Heart left ventricle (tissue), 16 donors: ENCODE measurements at regions not wholly inside any gene's neighbourhood (a gene's known extent, or its start where the extent isn't known, plus 50 kb on each side); places are given as distances from the start of the nearest gene placed in this dataset.

Experiments
- ATAC-seq, 4 donors: fragments of 200-7000 bp; cut with Tn5 transposase; one replicate each; pipeline ENCODE4 v1.9.1; 2020 to 2022; ENCODE audit warnings: moderate library complexity in 4 of 4, mild to moderate bottlenecking in 3 of 4, moderate number of reproducible peaks in 1 of 4
- DNase-seq, 5 donors: peaks; one replicate each; pipeline ENCODE4 v3.0.0-alpha.2; 2020
- H3K27ac ChIP-seq, 12 donors: fragments of 200-600 bp; sonication (generic) in 4 of 12; one replicate each; pipeline versions ENCODE4 v1.5.0 to v1.8.0; 2016 to 2022; ENCODE audit warnings: mild to moderate bottlenecking in 2 of 12
- H3K27me3 ChIP-seq, 9 donors: fragments of 200-600 bp; sonication (generic) in 2 of 9; one replicate each; pipeline versions ENCODE4 v1.5.1 to v1.8.0; 2016 to 2022; ENCODE audit warnings: mild to moderate bottlenecking in 3 of 9
- H3K36me3 ChIP-seq, 9 donors: fragments of 200-600 bp; sonication (generic) in 2 of 9; one replicate each; pipeline versions ENCODE4 v1.5.0 to v1.8.0; 2018 to 2022; ENCODE audit warnings: mild to moderate bottlenecking in 2 of 9
- H3K4me1 ChIP-seq, 12 donors: fragments of 200-600 bp; sonication (generic) in 4 of 12; one replicate each; pipeline versions ENCODE4 v1.5.0 to v1.8.0; 2016 to 2022; ENCODE audit warnings: mild to moderate bottlenecking in 3 of 12
- H3K4me3 ChIP-seq, 12 donors: fragments of 200-600 bp; sonication (generic) in 4 of 12; one replicate each; pipeline versions ENCODE4 v1.5.0 to v1.8.0; 2017 to 2022; ENCODE audit warnings: mild to moderate bottlenecking in 9 of 12, moderate library complexity in 4 of 12
- H3K9me3 ChIP-seq, 12 donors: fragments of 200-600 bp; sonication (generic) in 4 of 12; one replicate each; pipeline versions ENCODE4 v1.5.0 to v1.8.0; 2016 to 2022; ENCODE audit warnings: mild to moderate bottlenecking in 1 of 12
- CTCF ChIP-seq, 12 donors: fragments of 200-600 bp; sonication (generic) in 4 of 12; IDR thresholded peaks; one replicate each; pipeline versions ENCODE4 v1.5.0 to v1.8.0; 2018 to 2022; ENCODE audit warnings: antibody characterized with exemption in 12 of 12, mild to moderate bottlenecking in 5 of 12
- POLR2A ChIP-seq, 2 donors: fragments of 450-650 bp; IDR thresholded peaks; one replicate each; pipeline ENCODE4 v1.6.1; 2017; ENCODE audit warnings: antibody characterized with exemption in 2 of 2, mild to moderate bottlenecking in 2 of 2, moderate library complexity in 2 of 2
- WGBS, 4 donors: extraction: QIAGEN DNeasy Blood & Tissue Kit in 2 of 4; methylation state at CpG; one replicate each; pipeline versions ENCODE4 v1.1.5 to v1.1.7; 2013 to 2018; 5-methylcytosine and 5-hydroxymethylcytosine counted together
- intact Hi-C, 10 donors: fragments of 100-400 bp; cut with DNase I; formaldehyde crosslinking; loops; one replicate each; pipeline versions ENCODE4 v1.11.1 to v1.14.2; 2022
- donor health status: ischemic (EF 13 %, LVEDD 7.1; RV severe dilation, severe dysfunction).
- donor health status: healthy with polysubstance abuse.
- donor health status: DM: no; HTN: yes; CAD: no.
- donor health status: DM: no; HTN: no; CAD: no.
- donor health status: ischemic (EF 25% LVEDD 6.9; RV normal size, moderate dysfunction).
- donor health status: ischemic (EF 25% LVEDD 5.7; RV mildly dilated, moderate dysfunction).
- donor health status: healthy.
- donor health status: DM: yes; HTN: yes; CAD: no.
- donor health status: ischemic (EF 35%, LVEDD 5.7; RV mildly dilated, moderate dysfunction).
- donor health status: nonischemic (EF 11% LVEDD 7.7; RV severe dilation, severe dysfunction).
- donor health status: DM: yes; HTN: yes; CAD: no.
- donor health status: PGD.
- donor health status: ischemic (EF 29% LVEDD 5.4; RV normal size, mild dysfunction).
- donor health status: nonischemic (EF 23%, LVEDD 6.1; RV moderate dilation, normal function).

GRCh38 chr3:72476139-72476483 is 372.1 kb downstream of the SHQ1 start:
- DNase-seq, result no peak
- Histone ChIP-seq H3K36me3 (no peaks in the 10 kb centered on the region), H3K4me3 (no peak overlapping the region), H3K4me1 (peaks cover 0 to 4% (median 0%) of the 10 kb centered on the region in 12 donors), H3K27me3 (no peaks in the 10 kb centered on the region), H3K27ac (no peak overlapping the region), H3K9me3 (no peaks in the 10 kb centered on the region)
- intact Hi-C loops, result no loop called here
- no peak for ATAC-seq
- TF ChIP-seq CTCF (IDR thresholded peaks at IDR 0.05) (no peak), POLR2A (IDR thresholded peaks at IDR 0.05) (no peak)

DNA sequence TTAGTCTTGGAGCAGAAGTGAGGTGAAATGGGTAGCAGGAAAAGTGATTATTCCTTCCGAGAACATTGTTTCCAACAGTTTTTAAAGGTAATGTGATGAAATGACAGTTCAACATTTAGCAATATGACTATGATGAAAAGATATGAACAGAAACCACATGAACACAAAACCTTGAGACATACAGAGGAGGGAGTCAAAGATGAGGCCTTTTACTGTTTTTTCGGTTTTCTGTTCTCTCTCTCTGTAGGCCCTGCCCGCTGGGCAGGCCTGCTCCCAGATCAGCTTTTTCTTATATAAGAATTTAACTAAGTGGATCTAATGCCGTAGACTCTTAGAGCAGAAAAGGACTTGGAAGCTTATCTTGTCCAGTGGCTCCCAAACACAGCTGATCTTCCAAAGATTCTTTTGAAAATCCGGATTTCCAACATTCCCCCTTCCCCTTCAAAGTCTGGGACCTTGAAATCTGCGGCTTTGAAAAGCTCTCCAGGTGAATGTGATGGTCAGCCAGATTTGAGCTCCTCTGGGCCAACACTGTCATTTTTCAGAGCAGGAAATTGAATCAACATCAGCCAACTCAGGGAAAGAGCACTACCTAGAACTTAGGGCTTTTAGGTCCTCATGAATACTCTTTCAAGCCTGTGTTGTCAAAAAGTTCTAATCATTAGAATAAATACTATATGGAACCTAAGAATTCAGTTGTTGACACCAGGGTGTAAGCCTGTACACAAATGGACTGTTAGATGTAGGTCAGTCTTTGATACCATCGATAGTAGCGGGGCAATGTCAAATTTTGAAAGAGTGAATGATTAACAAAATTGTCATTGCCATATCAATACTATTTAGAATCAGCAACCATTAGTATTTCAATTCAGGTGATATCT is 372.7 kb downstream of the SHQ1 start:
- no peaks in the 10 kb centered on the region for H3K27me3 ChIP-seq
- 85 to 93% (median 88%) methylated on average over 8 of the region's 8 CpGs for WGBS, 4 donors
- H3K4me3 ChIP-seq, result no peak overlapping the region
- H3K9me3 ChIP-seq, result no peaks in the 10 kb centered on the region
- DNase-seq, result no peak
- intact Hi-C loops, result no loop called here
- H3K4me1 ChIP-seq, result peaks cover 0 to 4% (median 0%) of the 10 kb centered on the region in 12 donors
- TF ChIP-seq CTCF (IDR thresholded peaks at IDR 0.05), result no peak
- no peaks in the 10 kb centered on the region for H3K36me3 ChIP-seq
- no peak for ATAC-seq
- H3K27ac ChIP-seq, result no peak overlapping the region

- TF ChIP-seq CTCF (IDR thresholded peaks at IDR 0.05), result no peak
- ATAC-seq, result no peak
Measured at GRCh38 chr3:72474775-72475174, 373.5 kb downstream of the SHQ1 start.

GRCh38 chr3:72473156-72473555 is 375.1 kb downstream of the SHQ1 start:
- ATAC-seq (no peak), DNase-seq (no peak)
- H3K4me3 ChIP-seq, result no peak overlapping the region
- no peaks in the 10 kb centered on the region for H3K9me3 ChIP-seq
- intact Hi-C loops, result no loop called here
- no peak overlapping the region for H3K27ac ChIP-seq
- H3K36me3 ChIP-seq, result no peaks in the 10 kb centered on the region
- 74 to 86% (median 75%) methylated on average over 5 of the region's 5 CpGs for WGBS, 4 donors
- TF ChIP-seq CTCF (IDR thresholded peaks at IDR 0.05) (no peak), POLR2A (IDR thresholded peaks at IDR 0.05) (no peak)
- no peaks in the 10 kb centered on the region for H3K27me3 ChIP-seq
- peaks cover 0 to 4% (median 0%) of the 10 kb centered on the region in 12 donors for H3K4me1 ChIP-seq

More at GRCh38 chr3:72474775-72475174, 373.5 kb downstream of the SHQ1 start:
- peaks cover 0 to 4% (median 0%) of the 10 kb centered on the region in 12 donors for H3K4me1 ChIP-seq
- WGBS, 4 donors, result 95 to 97% (median 97%) methylated on average over 4 of the region's 4 CpGs
- no peak for DNase-seq
- intact Hi-C loops, result no loop called here
- no peaks in the 10 kb centered on the region for H3K9me3 ChIP-seq
- no peaks in the 10 kb centered on the region for H3K27me3 ChIP-seq
- H3K36me3 ChIP-seq, result no peaks in the 10 kb centered on the region
- H3K4me3 ChIP-seq, result no peak overlapping the region
- no peak overlapping the region for H3K27ac ChIP-seq
